ENCODE measurements at regions not wholly inside any gene's neighbourhood (a gene's known extent, or its start where the extent isn't known, plus 50 kb on each side); places are given as distances from the start of the nearest gene placed in this dataset.

GRCh38 chr2:58667137-58667774 lies 426.1 kb upstream of the FANCL start:
- no peak for DNase-seq

- no peak for DNase-seq
Observed at GRCh38 chr2:58666323-58666970, 425.3 kb upstream of the FANCL start.

- DNase-seq: no peak
Observed at GRCh38 chr2:58665154-58665553, 424.0 kb upstream of the FANCL start.

GRCh38 chr2:58664523-58665151 lies 423.5 kb upstream of the FANCL start:
- no peak for DNase-seq

GRCh38 chr2:58660046-58660445 lies 418.9 kb upstream of the FANCL start:
- DNase-seq: no peak

- DNase-seq: no peak
Observed at GRCh38 chr2:58655152-58655551, 414.0 kb upstream of the FANCL start.

- DNase-seq: no peak
Observed at GRCh38 chr2:58651930-58652329, 410.8 kb upstream of the FANCL start.

- DNase-seq: no peak
Observed at GRCh38 chr2:58650781-58651180, 409.7 kb upstream of the FANCL start.

GRCh38 chr2:58649756-58650155 lies 408.6 kb upstream of the FANCL start:
- no peak for DNase-seq

- DNase-seq: no peak
Observed at GRCh38 chr2:58645017-58645416, 403.9 kb upstream of the FANCL start.

GRCh38 chr2:58644451-58644850 lies 403.3 kb upstream of the FANCL start:
- DNase-seq: no peak

- DNase-seq: no peak
Observed at GRCh38 chr2:58641001-58641400, 399.9 kb upstream of the FANCL start.

GRCh38 chr2:58640042-58640441 lies 398.9 kb upstream of the FANCL start:
- DNase-seq: no peak

- no peak for DNase-seq
Observed at GRCh38 chr2:58638256-58638805, 397.2 kb upstream of the FANCL start.

GRCh38 chr2:58636872-58637271 lies 395.7 kb upstream of the FANCL start:
- DNase-seq: no peak

GRCh38 chr2:58635801-58636375 lies 394.8 kb upstream of the FANCL start:
- no peak for DNase-seq

- no peak for DNase-seq
Observed at GRCh38 chr2:58634653-58635370, 393.7 kb upstream of the FANCL start.

- no peak for DNase-seq
Observed at GRCh38 chr2:58633613-58634365, 392.7 kb upstream of the FANCL start.

- no peak for DNase-seq
Observed at GRCh38 chr2:58631986-58632385, 390.9 kb upstream of the FANCL start.

- no peak for DNase-seq
Observed at GRCh38 chr2:58629545-58630119, 388.5 kb upstream of the FANCL start.

GRCh38 chr2:58620896-58621295 lies 379.8 kb upstream of the FANCL start:
- DNase-seq: no peak

- DNase-seq: no peak
Observed at GRCh38 chr2:58620093-58620492, 379.0 kb upstream of the FANCL start.
